ENCODE measurements at regions not wholly inside any gene's neighbourhood (a gene's known extent, or its start where the extent isn't known, plus 50 kb on each side); places are given as distances from the start of the nearest gene placed in this dataset.

GRCh38 chr10:2926918-2927660 lies 140.3 kb upstream of the PFKP start:
- no peak for DNase-seq (ENCODE audit: low read depth)
- H3K4me3 ChIP-seq (ENCODE audit: low read length): no peak overlapping the region
- TF ChIP-seq CTCF (IDR thresholded peaks at IDR 0.05; ENCODE audit: insufficient read depth, low read depth, low read length, missing control alignments): no peak

- DNase-seq (ENCODE audit: low read depth): peak; percentile 33
- no peak overlapping the region for H3K4me3 ChIP-seq (ENCODE audit: low read length)
- TF ChIP-seq CTCF (IDR thresholded peaks at IDR 0.05; ENCODE audit: insufficient read depth, low read depth, low read length, missing control alignments): no peak
These were observed 141.7 kb upstream of the PFKP start for GRCh38 chr10:2925631-2926030.

GRCh38 chr10:2924431-2924830 lies 142.9 kb upstream of the PFKP start:
- no peak for DNase-seq (ENCODE audit: low read depth)
- no peak for TF ChIP-seq CTCF (IDR thresholded peaks at IDR 0.05; ENCODE audit: insufficient read depth, low read depth, low read length, missing control alignments)
- H3K4me3 ChIP-seq (ENCODE audit: low read length): no peak overlapping the region

GRCh38 chr10:2921956-2922680 lies 145.2 kb upstream of the PFKP start:
- no peak for DNase-seq (ENCODE audit: low read depth)
- TF ChIP-seq CTCF (IDR thresholded peaks at IDR 0.05; ENCODE audit: insufficient read depth, low read depth, low read length, missing control alignments): no peak
- H3K4me3 ChIP-seq (ENCODE audit: low read length): no peak overlapping the region

GRCh38 chr10:2920637-2921036 lies 146.7 kb upstream of the PFKP start:
- peak; percentile 44 for DNase-seq (ENCODE audit: low read depth)
- no peak overlapping the region for H3K4me3 ChIP-seq (ENCODE audit: low read length)
- no peak for TF ChIP-seq CTCF (IDR thresholded peaks at IDR 0.05; ENCODE audit: insufficient read depth, low read depth, low read length, missing control alignments)

GRCh38 chr10:2920168-2920567 lies 147.2 kb upstream of the PFKP start:
- DNase-seq (ENCODE audit: low read depth): no peak
- no peak for TF ChIP-seq CTCF (IDR thresholded peaks at IDR 0.05; ENCODE audit: insufficient read depth, low read depth, low read length, missing control alignments)
- H3K4me3 ChIP-seq (ENCODE audit: low read length): no peak overlapping the region

All from epithelial cell of esophagus (primary cell).